GM20000 (cell line): ENCODE measurements at regions not wholly inside any gene's neighbourhood (a gene's known extent, or its start where the extent isn't known, plus 50 kb on each side); places are given as distances from the start of the nearest gene placed in this dataset.

ENCODE experiments used
- DNase-seq: peaks from one replicate; pipeline ENCODE4 v3.0.0; 2012; ENCODE audit warnings: low spot score
- CTCF ChIP-seq: IDR thresholded peaks from 2 replicates; pipeline ENCODE4 v1.5.1; 2012; ENCODE audit warnings: mild to moderate bottlenecking, control low read depth; ENCODE audit errors: extremely low read depth, missing control alignments

GRCh38 chr13:85666356-85666755, 132.9 kb downstream of the SLITRK6 start:
- no peak for DNase-seq

GRCh38 chr13:85665286-85665685, 133.9 kb downstream of the SLITRK6 start:
- no peak for DNase-seq
- TF ChIP-seq CTCF, result no peak

More at GRCh38 chr13:85666356-85666755, 132.9 kb downstream of the SLITRK6 start:
- no peak for TF ChIP-seq CTCF

- DNase-seq, result no peak
- no peak for TF ChIP-seq CTCF
Observed at GRCh38 chr13:85663856-85664255, 135.4 kb downstream of the SLITRK6 start.

- DNase-seq, result no peak
Observed at GRCh38 chr13:85662186-85662585, 137.0 kb downstream of the SLITRK6 start.

GRCh38 chr13:85661675-85662074, 137.5 kb downstream of the SLITRK6 start:
- TF ChIP-seq CTCF, result no peak
- no peak for DNase-seq

More at GRCh38 chr13:85662186-85662585, 137.0 kb downstream of the SLITRK6 start:
- no peak for TF ChIP-seq CTCF

GRCh38 chr13:85659493-85659892, 139.7 kb downstream of the SLITRK6 start:
- no peak for DNase-seq

GRCh38 chr13:85657942-85658341, 141.3 kb downstream of the SLITRK6 start:
- no peak for DNase-seq
- no peak for TF ChIP-seq CTCF

More at GRCh38 chr13:85659493-85659892, 139.7 kb downstream of the SLITRK6 start:
- TF ChIP-seq CTCF, result no peak
